CD4-positive, alpha-beta T cell (primary cell): ENCODE measurements at regions not wholly inside any gene's neighbourhood (a gene's known extent, or its start where the extent isn't known, plus 50 kb on each side); places are given as distances from the start of the nearest gene placed in this dataset.

ENCODE experiments used
- ATAC-seq: fragments of 200-7000 bp; cut with Tn5 transposase; one replicate; pipeline ENCODE4 v1.10.0; 2022; ENCODE audit warnings: mild to moderate bottlenecking; ENCODE audit not compliant: poor library complexity
- CTCF ChIA-PET: fragments of 350-600 bp; sonication (Branson Sonifier 250); formaldehyde crosslinking; loops from one replicate; lab custom pipeline; 2021; ENCODE audit warnings: antibody characterized with exemption, inconsistent platforms; lab: Charles Lee
- POLR2A ChIA-PET: fragments of 350-600 bp; sonication (Branson Sonifier 250); formaldehyde crosslinking; loops from one replicate; lab custom pipeline; 2021; ENCODE audit warnings: antibody characterized with exemption, inconsistent platforms; lab: Charles Lee
- DNase-seq, 14 experiments: peaks; one replicate each; pipeline ENCODE4 v3.0.0-alpha.2; 2013 to 2020; ENCODE audit warnings: mixed read lengths in 2 of 14
- H3K27ac ChIP-seq, 2 donors: one replicate each; pipeline versions ENCODE4 v1.5.1 to v1.7.0; 2013; ENCODE audit warnings: low read length in 2 of 2, low read depth in 1 of 2, mild to moderate bottlenecking in 1 of 2
- H3K27me3 ChIP-seq, 2 experiments: 1 replicate in 1 of 2; 2 replicates in 1 of 2; pipeline versions ENCODE4 v1.6.1 to v1.7.0; 2013; ENCODE audit warnings: low read length in 2 of 2, control low read depth in 1 of 2, mild to moderate bottlenecking in 1 of 2, moderate library complexity in 1 of 2; ENCODE audit not compliant: insufficient read depth in 2 of 2, control insufficient read depth in 1 of 2
- H3K36me3 ChIP-seq: one replicate; pipeline ENCODE4 v1.6.1; 2013; ENCODE audit warnings: low read length, control low read depth; ENCODE audit not compliant: insufficient read depth
- H3K4me1 ChIP-seq: one replicate; pipeline ENCODE4 v1.6.1; 2013; ENCODE audit warnings: low read length, control low read depth; ENCODE audit not compliant: insufficient read depth
- H3K4me3 ChIP-seq: one replicate; pipeline ENCODE4 v1.5.1; 2013; ENCODE audit warnings: mild to moderate bottlenecking, low read length, moderate library complexity
- H3K9me3 ChIP-seq, 2 experiments: 1 replicate in 1 of 2; 2 replicates in 1 of 2; pipeline versions ENCODE4 v1.6.1 to v1.7.0; 2013; ENCODE audit warnings: low read length in 2 of 2, mild to moderate bottlenecking in 2 of 2, control low read depth in 1 of 2, moderate library complexity in 1 of 2; ENCODE audit not compliant: control insufficient read depth in 1 of 2, insufficient read depth in 1 of 2
- H3K27ac Mint-ChIP-seq: one replicate; pipeline ENCODE4 v1.8.0; 2020; ENCODE audit warnings: mixed read lengths
- H3K27me3 Mint-ChIP-seq: one replicate; pipeline ENCODE4 v1.8.0; 2021; ENCODE audit warnings: mixed read lengths
- H3K36me3 Mint-ChIP-seq: one replicate; pipeline ENCODE4 v1.8.0; 2021; ENCODE audit warnings: low read depth, mixed read lengths
- H3K4me1 Mint-ChIP-seq: one replicate; pipeline ENCODE4 v1.8.0; 2021; ENCODE audit warnings: low read depth, mixed read lengths
- H3K4me3 Mint-ChIP-seq: one replicate; pipeline ENCODE4 v1.8.0; 2020; ENCODE audit warnings: mild to moderate bottlenecking, mixed read lengths
- H3K9me3 Mint-ChIP-seq: one replicate; pipeline ENCODE4 v1.8.0; 2020; ENCODE audit warnings: mixed read lengths
- intact Hi-C, 2 experiments: fragments of 100-400 bp; cut with DNase I in 1 of 2; cut with micrococcal nuclease in 1 of 2; formaldehyde crosslinking; loops; one replicate each; pipeline versions ENCODE4 v1.15.1 to v1.9.0; 2023 to 2025; cut with DNase I, micrococcal nuclease
- TF ChIP-seq, protein P1 (sequence below): fragments of 200-600 bp; IDR thresholded peaks from one replicate; pipeline ENCODE4 v1.8.0; 2022; ENCODE audit warnings: antibody characterized with exemption, mild to moderate bottlenecking

DNA sequence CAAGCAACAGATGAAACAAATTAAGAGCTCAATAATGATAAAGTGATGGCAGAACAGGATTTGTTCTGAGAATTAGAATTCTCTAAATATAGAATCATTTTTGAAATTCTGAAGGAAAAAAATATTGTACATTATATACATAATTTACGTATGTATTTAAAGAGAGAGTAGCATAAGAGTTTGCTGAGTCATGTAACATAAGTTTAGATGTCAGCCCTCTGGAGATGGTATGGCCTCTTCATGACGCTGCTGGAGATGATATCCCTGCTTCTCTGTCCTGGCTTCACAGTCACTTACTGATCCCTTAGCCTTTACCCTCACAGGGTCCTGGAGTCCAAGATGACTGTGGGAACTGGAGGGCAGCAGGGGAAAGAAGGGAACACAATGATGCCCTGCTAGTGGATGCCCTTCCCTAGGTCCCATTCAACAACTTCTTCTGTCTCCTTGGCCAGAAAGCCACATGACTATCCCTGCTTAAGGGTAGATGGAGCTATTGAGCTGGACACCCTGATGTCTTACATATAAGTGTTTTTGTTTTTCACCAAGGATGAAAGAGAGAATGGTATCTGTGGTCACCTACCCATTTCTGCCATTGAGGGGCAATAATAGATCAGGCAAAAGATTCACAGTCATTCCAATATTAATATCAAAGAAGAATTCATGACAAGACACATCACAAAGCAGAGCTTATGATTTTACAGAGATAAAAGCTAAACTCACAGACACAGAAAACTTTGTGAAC lies 753.1 kb downstream of the TBC1D22A start:
- Histone ChIP-seq H3K4me1 (no peaks in the 10 kb centered on the region), H3K36me3 (no peaks in the 10 kb centered on the region), H3K9me3 (peaks cover 0 to 3% of the 10 kb centered on the region in 2 experiments), H3K27me3 (no peaks in the 10 kb centered on the region), H3K4me3 (no peak overlapping the region), H3K27ac (no peak overlapping the region)
- TF ChIP-seq, protein P1, sequence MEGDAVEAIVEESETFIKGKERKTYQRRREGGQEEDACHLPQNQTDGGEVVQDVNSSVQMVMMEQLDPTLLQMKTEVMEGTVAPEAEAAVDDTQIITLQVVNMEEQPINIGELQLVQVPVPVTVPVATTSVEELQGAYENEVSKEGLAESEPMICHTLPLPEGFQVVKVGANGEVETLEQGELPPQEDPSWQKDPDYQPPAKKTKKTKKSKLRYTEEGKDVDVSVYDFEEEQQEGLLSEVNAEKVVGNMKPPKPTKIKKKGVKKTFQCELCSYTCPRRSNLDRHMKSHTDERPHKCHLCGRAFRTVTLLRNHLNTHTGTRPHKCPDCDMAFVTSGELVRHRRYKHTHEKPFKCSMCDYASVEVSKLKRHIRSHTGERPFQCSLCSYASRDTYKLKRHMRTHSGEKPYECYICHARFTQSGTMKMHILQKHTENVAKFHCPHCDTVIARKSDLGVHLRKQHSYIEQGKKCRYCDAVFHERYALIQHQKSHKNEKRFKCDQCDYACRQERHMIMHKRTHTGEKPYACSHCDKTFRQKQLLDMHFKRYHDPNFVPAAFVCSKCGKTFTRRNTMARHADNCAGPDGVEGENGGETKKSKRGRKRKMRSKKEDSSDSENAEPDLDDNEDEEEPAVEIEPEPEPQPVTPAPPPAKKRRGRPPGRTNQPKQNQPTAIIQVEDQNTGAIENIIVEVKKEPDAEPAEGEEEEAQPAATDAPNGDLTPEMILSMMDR, result no peak
- CTCF ChIA-PET, result no interaction called here
- Mint-ChIP-seq H3K4me3 (no peak overlapping the region), H3K27ac (no peak overlapping the region), H3K36me3 (no peaks in the 10 kb centered on the region), H3K27me3 (peaks cover 16% of the 10 kb centered on the region), H3K4me1 (no peaks in the 10 kb centered on the region), H3K9me3 (no peaks in the 10 kb centered on the region)
- intact Hi-C loops, result no loop called here
- DNase-seq (no peak), ATAC-seq (no peak)
- POLR2A ChIA-PET, result no interaction called here

DNA sequence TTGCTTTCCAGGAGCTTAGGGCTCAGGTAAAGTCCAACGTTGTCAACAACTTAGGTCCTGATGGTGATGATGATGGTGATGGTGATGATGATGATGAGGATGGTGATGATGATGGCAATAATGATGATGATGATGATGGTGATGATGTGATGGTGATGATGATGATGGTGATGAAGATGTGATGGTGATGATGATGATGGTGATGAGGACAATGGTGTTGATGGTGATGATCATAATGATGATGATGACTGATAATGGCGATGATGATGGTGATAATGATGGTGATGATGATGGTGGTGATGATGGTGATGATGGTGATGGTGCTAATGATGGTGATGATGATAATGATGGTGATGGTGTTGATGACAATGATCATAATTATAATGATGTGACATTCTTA lies 750.2 kb downstream of the TBC1D22A start:
- CTCF ChIA-PET, result no interaction called here

DNA sequence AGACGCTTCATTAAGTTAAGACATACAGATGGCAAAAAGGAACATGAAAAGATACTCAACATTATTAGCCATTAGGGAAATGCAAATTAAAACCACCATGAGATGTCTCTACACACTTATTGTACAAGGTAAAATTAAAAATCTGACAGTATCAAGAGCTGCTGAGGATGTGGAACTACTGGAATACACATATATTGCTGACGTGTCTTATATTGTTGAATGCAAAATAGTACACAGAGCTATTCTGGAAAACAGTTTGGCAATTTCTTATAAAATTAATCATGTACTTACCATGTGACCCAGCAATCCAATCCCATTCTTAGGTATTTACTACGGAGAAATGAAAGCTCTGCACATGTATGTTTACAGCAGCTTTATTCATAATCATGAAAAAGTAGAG lies 742.5 kb downstream of the TBC1D22A start:
- Histone ChIP-seq H3K4me1 (no peaks in the 10 kb centered on the region), H3K27ac (no peak overlapping the region), H3K36me3 (no peaks in the 10 kb centered on the region), H3K27me3 (peaks cover 0 to 3% of the 10 kb centered on the region in 2 experiments), H3K9me3 (peaks cover 4 to 9% of the 10 kb centered on the region in 2 experiments), H3K4me3 (no peak overlapping the region)
- H3K27ac Mint-ChIP-seq, result no peak overlapping the region
- TF ChIP-seq, protein P1, result no peak
- DNase-seq (no peak), ATAC-seq (no peak)
- intact Hi-C loops, result no loop called here
- H3K4me3 Mint-ChIP-seq, result no peak overlapping the region
- H3K4me1 Mint-ChIP-seq, result no peaks in the 10 kb centered on the region
- POLR2A ChIA-PET, result no interaction called here
- H3K36me3 Mint-ChIP-seq, result no peaks in the 10 kb centered on the region
- H3K9me3 Mint-ChIP-seq, result peaks cover 9% of the 10 kb centered on the region
- H3K27me3 Mint-ChIP-seq, result peaks cover 4% of the 10 kb centered on the region
- CTCF ChIA-PET, result no interaction called here

More for the DNA sequence above, 750.2 kb downstream of the TBC1D22A start:
- Mint-ChIP-seq H3K36me3 (no peaks in the 10 kb centered on the region), H3K9me3 (no peaks in the 10 kb centered on the region), H3K27ac (no peak overlapping the region), H3K4me1 (no peaks in the 10 kb centered on the region), H3K27me3 (peaks cover 9% of the 10 kb centered on the region), H3K4me3 (no peak overlapping the region)
- H3K4me1 ChIP-seq, result no peaks in the 10 kb centered on the region
- ATAC-seq, result no peak
- no peaks in the 10 kb centered on the region for H3K27me3 ChIP-seq
- POLR2A ChIA-PET, result no interaction called here
- TF ChIP-seq, protein P1, result no peak
- intact Hi-C loops, result no loop called here
- no peak for DNase-seq
- no peak overlapping the region for H3K27ac ChIP-seq
- H3K36me3 ChIP-seq, result no peaks in the 10 kb centered on the region
- no peak overlapping the region for H3K4me3 ChIP-seq
- H3K9me3 ChIP-seq, result peaks cover 0 to 7% of the 10 kb centered on the region in 2 experiments
